Retinal pigment epithelial cell (primary cell): ENCODE measurements at regions not wholly inside any gene's neighbourhood (a gene's known extent, or its start where the extent isn't known, plus 50 kb on each side); places are given as distances from the start of the nearest gene placed in this dataset.

Experiments used
- DNase-seq: peaks from one replicate; pipeline ENCODE4 v3.0.0-alpha.2; 2010; ENCODE audit warnings: low read depth
- H3K4me3 ChIP-seq: 2 replicates; pipeline ENCODE4 v1.5.1; 2011; ENCODE audit warnings: mild to moderate bottlenecking, low read length, control low read depth, moderate library complexity
- CTCF ChIP-seq: conservative IDR thresholded peaks from 2 replicates; pipeline ENCODE4 v1.5.1; 2011; ENCODE audit warnings: low read depth, low read length, control low read depth, inconsistent platforms

- no peak overlapping the region for H3K4me3 ChIP-seq
- DNase-seq, result no peak
- no peak for TF ChIP-seq CTCF
Measured at GRCh38 chr12:92471551-92471950, 231.2 kb upstream of the PLEKHG7 start.

GRCh38 chr12:92470608-92471021 is 232.2 kb upstream of the PLEKHG7 start:
- no peak for DNase-seq
- TF ChIP-seq CTCF, result no peak
- no peak overlapping the region for H3K4me3 ChIP-seq

GRCh38 chr12:92469837-92470236 is 233.0 kb upstream of the PLEKHG7 start:
- peak; percentile 15 for DNase-seq
- H3K4me3 ChIP-seq, result no peak overlapping the region
- no peak for TF ChIP-seq CTCF

GRCh38 chr12:92468358-92469020 is 234.3 kb upstream of the PLEKHG7 start:
- no peak for DNase-seq
- H3K4me3 ChIP-seq, result no peak overlapping the region
- TF ChIP-seq CTCF, result no peak

- no peak for TF ChIP-seq CTCF
- no peak for DNase-seq
- H3K4me3 ChIP-seq, result no peak overlapping the region
Measured at GRCh38 chr12:92467886-92468285, 234.9 kb upstream of the PLEKHG7 start.

GRCh38 chr12:92466391-92467305 is 236.1 kb upstream of the PLEKHG7 start:
- H3K4me3 ChIP-seq, result no peak overlapping the region
- peak; percentile 48 for DNase-seq
- TF ChIP-seq CTCF, result no peak
